ENCODE measurements at regions not wholly inside any gene's neighbourhood (a gene's known extent, or its start where the extent isn't known, plus 50 kb on each side); places are given as distances from the start of the nearest gene placed in this dataset.

GRCh38 chr11:19472679-19473078, 231.9 kb upstream of the E2F8 start:
- TF ChIP-seq CTCF (IDR thresholded peaks at IDR 0.05; ENCODE audit: insufficient read depth, low read length) (no peak), REST (IDR thresholded peaks at IDR 0.05; ENCODE audit: insufficient replicate concordance, low read depth) (no peak), GABPA (IDR thresholded peaks at IDR 0.05; ENCODE audit: low read depth) (no peak), POLR2AphosphoS5 (IDR thresholded peaks at IDR 0.05; ENCODE audit: low read depth) (no peak), SPI1 (IDR thresholded peaks at IDR 0.05; ENCODE audit: borderline replicate concordance, low read depth) (no peak)

Data from HL-60 (cell line).